ENCODE measurements at regions not wholly inside any gene's neighbourhood (a gene's known extent, or its start where the extent isn't known, plus 50 kb on each side); places are given as distances from the start of the nearest gene placed in this dataset.

GRCh38 chr14:96746101-96746500 lies 51.1 kb upstream of the VRK1 start:
- WGBS, 2 donors (ENCODE audit: low coverage in 1 of 2), result 33 to 59% methylated on average over 2 to 3 of the region's 3 CpGs
- Histone ChIP-seq H3K36me3 (no peaks in the 10 kb centered on the region), H3K27me3 (peaks cover 52% of the 10 kb centered on the region), H3K4me1 (peaks cover 0 to 8% (median 5%) of the 10 kb centered on the region in 4 donors), H3K4me3 (no peak overlapping the region), H3K27ac (no peak overlapping the region), H3K9me3 (no peaks in the 10 kb centered on the region)
- in situ Hi-C loops (cut with MboI; ENCODE audit: low pct_ligation_motif_present in 1 of 4, low pct_unique_long_range_greater_than_20kb in 1 of 4, low sequenced_read_pairs in 3 of 4), result no loop called here
- TF ChIP-seq CTCF (IDR thresholded peaks at IDR 0.05), result no peak
- no peak for TF ChIP-seq EP300 (IDR thresholded peaks at IDR 0.05; ENCODE audit: low read depth)
- no peak for TF ChIP-seq POLR2AphosphoS5 (IDR thresholded peaks at IDR 0.05)
- TF ChIP-seq POLR2A (IDR thresholded peaks at IDR 0.05), result no peak
- intact Hi-C loops (cut with DNase I; ENCODE audit: low total_unique reads), result no loop called here
- no peak for DNase-seq

- intact Hi-C loops (cut with DNase I; ENCODE audit: low total_unique reads), result no loop called here
- in situ Hi-C loops (cut with MboI; ENCODE audit: low pct_ligation_motif_present in 1 of 4, low pct_unique_long_range_greater_than_20kb in 1 of 4, low sequenced_read_pairs in 3 of 4), result no loop called here
- Histone ChIP-seq H3K9me3 (no peaks in the 10 kb centered on the region), H3K27ac (no peak overlapping the region), H3K4me1 (no peaks in the 10 kb centered on the region), H3K4me3 (no peak overlapping the region), H3K36me3 (no peaks in the 10 kb centered on the region), H3K27me3 (peaks cover 43% of the 10 kb centered on the region)
- DNase-seq, result no peak
- TF ChIP-seq POLR2A (IDR thresholded peaks at IDR 0.05), result no peak
- no peak for TF ChIP-seq CTCF (IDR thresholded peaks at IDR 0.05)
- TF ChIP-seq EP300 (IDR thresholded peaks at IDR 0.05; ENCODE audit: low read depth), result no peak
- TF ChIP-seq POLR2AphosphoS5 (IDR thresholded peaks at IDR 0.05), result no peak
- 76 to 84% methylated on average over 7 to 13 of the region's 13 CpGs for WGBS, 2 donors (ENCODE audit: low coverage in 1 of 2)
Measured at GRCh38 chr14:96747006-96747405, 50.2 kb upstream of the VRK1 start.

All from transverse colon (tissue), 4 donors.